NOMO-1 treated with DMSO at 0.1 percent for 48 hours (cell line): ENCODE measurements at regions not wholly inside any gene's neighbourhood (a gene's known extent, or its start where the extent isn't known, plus 50 kb on each side); places are given as distances from the start of the nearest gene placed in this dataset.
"Not testable (repeated sequence)": the region's sequence is repeated elsewhere in the genome, so short reads cannot be mapped to it uniquely, and the experiment has no call there.

ENCODE experiments used
- DNase-seq: peaks from one replicate; lab custom pipeline; 2025; ENCODE audit not compliant: unreplicated experiment; lab: John Stamatoyannopoulos, UW

DNA sequence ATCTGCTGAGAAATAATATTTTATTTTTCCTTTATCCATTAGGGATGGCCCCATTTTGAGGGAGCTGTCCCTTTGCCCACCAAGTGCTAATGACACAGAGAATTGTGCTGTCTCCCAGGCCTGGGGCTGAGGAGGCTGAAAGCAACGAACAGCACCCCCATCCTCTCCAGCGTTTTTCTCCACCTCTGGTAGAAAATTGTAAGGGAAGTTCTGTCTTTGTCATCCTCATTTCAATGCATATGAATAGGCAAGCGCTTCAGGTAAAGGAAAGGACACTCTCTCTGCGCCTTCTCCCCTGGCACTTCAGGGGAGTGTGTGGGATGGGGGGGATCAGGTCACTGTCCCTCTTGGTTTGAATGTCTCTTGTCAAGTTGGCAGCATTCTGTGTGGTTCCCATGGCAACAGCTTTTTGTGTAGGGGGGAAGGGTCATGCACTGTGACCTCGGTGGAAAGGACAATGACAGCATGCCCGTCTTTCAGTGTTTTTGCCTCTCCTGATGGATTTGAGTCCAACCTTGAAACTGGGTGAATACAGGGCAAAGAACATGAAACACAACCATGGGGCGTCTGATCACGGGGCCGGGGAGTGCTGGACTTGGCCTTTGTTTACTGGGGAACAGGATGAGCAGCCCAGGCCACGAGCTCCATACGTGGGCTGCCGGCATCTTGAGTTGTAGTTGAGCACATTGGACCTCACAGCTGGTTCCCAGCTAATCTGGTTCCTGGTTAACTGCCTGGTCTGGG, 230.2 kb downstream of the VRK1 start:
- no peak for DNase-seq

DNA sequence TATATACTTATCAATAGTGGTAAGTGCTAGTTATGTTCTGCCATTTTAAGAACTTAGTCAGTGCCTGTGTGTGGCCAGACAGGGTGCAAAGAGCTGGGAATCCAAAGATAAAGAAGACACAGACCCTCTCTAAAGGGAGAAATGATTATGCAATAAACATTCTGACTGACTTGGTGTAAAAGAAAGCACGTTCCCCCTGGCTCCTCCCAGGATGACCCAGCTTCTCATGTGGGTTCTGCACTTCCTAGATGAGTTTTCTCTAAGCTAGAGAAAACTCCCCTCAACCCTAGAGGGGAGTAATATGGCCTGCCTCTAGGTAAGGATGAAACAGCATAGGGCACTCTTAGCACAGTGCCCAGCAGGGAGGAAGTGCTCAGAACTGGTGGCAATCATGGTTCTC, 231.2 kb downstream of the VRK1 start:
- DNase-seq = peak; percentile 22

DNA sequence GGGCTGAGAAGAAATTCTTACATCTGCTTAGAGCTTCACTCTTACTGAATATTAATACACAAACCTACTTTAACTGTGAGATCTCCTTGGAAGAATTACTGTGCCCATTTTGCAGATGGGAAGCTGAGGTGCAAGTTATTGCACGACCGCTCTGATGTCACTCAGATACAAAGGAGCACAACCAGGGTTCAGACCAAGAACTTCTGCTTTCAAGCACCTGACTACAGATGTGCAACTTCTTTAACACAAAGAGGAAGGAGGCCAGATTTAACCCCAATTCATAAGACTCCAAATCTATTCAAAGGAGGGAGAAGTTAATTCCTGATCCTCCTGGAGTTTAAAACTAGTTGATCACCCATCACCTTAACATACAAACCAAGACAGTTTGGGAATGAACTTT, 232.6 kb downstream of the VRK1 start:
- no peak for DNase-seq

DNA sequence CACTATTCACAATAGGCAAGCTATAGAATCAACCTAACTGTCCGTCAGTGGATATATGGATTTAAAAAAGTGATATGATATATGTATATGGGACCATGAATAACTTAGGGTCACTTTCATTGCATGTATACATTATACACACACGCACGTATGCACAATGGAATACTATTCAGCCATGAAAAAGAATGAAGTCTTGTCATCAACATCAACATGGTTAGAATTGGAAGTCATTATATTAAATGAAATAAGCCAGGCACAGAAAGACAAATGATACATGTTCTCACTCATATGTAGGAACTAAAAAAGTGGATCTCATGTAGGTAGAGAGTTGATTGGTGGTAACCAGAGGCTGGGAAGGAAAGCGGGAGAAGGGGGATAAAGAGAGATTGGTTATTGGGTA, 234.3 kb downstream of the VRK1 start:
- no peak for DNase-seq

DNA sequence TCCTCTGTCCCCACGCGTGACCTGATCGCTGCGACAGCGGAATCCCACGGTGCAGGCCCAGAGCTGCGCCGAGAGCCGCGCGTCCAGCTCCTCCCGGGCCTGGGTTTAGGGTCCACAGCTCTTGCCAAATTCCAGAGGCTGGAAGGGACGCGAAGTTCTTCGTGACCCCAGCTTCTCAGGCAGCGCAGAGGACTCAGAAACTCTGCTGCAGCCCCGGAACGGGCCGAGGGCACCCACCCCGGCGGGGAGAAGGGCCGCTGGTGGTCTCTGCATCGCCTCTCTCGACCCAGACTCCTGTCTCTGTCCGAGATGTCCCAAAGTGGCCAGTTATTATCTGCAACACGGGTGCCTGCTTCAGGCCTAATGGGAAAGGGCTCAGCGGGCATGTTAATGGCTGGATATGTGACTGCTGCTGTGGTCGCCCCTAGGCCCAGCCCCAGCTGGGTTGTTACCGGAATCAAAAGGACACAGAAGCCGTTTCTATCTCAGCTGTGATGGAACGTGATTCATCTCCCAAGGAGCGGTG, 236.4 kb downstream of the VRK1 start:
- no peak for DNase-seq

DNA sequence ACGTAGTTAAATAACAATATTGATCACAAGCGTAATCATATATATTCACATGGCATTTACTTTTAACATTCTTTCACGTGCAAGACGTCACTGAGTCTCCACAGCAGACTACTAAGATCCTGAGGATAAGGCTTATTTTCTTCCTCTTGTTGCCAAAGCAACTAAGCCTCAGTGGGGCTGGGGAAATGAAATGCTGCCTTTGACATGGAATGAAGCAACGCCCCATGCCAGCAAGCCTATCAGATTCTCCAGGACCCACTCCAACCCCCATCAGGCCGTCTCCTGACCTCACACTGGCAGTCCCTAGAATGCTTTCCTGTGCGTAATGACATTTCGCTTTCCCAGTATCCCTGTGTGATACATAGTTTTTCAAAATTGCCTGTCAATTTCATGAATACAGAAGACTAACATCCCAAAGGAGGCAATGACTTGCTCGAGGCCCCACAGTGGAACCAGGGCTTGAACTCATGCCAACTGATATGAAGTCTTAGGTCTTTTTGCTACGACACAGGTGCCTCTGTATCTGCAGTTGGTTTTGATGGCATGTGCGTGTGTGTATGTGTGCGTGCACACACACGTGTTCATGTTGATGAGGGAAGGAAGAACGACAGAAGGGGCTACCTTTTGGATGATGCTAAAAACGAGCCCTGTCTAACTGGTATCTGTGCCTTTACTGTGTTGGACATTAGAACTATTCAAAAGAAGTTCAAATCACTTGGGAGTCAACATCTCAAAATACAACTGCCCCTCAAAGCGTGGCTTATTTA, 239.1 kb downstream of the VRK1 start:
- DNase-seq = no peak

DNA sequence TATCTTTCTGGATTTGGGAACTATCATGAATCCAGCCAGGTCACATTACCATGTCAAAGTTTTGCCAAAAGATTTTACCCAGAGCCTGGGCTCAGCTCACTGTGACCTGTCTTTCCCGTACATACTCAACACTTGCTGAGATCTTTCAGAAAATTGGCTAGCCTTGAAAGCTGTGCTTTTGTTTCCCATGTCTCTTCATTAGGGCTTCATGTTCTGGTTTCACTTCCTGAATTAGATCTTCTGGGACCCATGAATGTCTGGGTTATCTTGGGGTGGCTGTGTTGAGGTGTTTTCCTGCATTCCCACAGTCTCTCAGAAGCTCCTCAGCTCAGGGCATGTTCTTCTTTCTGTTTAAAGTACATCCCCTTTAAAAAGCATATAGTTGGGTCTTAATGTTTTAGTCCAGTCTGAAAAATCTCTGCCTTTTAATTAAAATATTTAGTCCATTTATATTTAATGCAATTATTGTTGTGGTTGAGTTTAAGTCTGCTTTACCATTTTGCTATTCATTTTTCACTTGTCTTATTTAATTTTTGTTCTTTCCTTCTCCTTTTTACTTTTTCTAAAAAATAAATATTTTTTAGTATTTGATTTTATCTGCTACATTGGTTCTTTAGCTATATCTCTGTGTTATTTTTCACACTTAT, 242.7 kb downstream of the VRK1 start:
- DNase-seq = no peak

DNA sequence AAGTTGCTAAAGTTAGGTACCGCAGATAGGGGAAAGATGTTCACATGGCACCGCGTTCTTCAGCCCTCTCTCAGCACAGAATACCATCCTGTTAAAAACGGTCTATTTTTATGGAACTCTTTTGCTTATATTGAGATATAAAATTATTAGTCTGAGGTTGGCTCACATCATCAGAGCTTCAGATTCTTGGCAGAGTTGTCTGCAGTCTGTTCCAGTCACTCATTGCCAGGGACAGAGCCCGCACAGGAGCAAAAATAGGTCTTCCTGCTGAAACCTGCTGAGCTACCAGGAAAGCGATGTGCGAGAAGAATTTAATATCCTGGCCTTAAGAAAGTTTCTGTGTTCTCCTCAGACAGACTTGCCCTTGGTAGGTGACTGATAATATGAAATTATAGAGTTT, 249.8 kb downstream of the VRK1 start:
- no peak for DNase-seq

DNA sequence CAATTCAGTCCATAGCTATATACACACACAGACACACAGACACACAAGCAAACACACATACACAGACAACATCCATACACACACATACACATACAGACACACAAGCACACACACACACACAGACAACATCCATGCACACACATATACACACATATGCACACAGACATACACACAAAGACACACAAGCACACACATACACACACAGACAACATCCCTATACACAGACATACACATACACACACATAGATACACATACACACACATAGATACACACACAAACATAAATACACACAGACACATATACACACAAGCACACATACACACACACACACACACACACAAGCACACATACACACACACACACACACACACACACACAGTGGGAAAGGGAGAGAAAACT, 254.8 kb downstream of the VRK1 start:
- DNase-seq = no peak

DNA sequence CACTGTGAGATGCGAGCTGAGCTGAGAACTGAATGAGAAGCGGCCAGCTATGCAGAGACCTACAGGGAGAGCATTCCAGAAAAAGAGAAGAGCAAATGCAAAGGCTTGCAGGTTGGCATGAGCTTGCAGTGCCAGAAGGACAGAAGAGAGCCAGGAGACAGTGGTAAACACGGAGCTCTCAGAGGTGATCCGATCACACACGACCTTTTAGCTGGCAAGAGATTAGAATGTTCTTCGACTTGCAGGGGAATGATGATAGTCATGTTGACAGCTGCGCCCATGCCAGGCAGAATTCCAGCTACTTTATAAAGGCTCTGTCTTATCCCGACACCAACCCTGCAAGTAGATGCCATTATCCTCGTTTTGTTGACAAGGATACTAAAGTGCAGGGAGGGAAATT, 256.8 kb downstream of the VRK1 start:
- no peak for DNase-seq

DNA sequence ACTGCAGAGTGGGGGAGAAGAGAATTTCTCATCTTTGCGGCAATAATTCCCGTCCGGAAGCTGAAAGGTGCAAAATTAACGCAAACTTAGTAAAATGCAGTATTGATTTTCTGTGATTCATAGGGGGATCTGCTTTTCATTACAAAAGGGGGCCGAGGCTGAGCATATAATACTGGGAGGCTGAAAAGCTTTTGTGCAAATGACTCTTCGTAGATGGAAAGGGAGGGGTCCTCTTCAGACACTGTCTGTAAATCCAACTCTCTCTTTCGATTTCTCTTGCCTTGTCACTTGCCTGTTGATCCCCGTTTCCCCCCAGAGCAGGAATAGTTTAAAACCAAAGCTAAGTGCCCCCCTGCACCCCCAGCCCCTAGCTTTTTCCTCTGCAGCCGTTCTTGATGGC, 258.2 kb downstream of the VRK1 start:
- no peak for DNase-seq

DNA sequence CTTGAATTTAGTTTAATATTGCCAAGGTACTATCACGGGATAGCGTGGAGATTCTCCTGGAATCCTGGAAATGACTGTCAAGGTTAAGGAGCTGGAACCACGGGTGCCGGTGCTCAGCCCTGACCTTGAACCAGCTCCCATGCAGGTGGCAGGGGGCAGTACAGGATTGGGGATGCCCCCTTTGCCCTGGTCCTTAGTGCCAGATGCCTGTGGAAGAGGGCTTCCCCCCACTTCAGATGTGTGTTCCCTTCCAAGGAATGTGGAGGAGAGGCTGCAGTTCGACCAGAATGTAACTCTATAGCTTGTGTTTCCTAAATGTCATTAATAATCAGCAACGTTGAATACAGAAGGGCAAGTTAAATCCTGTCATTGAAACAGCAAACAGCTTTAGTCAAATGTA, 258.9 kb downstream of the VRK1 start:
- DNase-seq = no peak

DNA sequence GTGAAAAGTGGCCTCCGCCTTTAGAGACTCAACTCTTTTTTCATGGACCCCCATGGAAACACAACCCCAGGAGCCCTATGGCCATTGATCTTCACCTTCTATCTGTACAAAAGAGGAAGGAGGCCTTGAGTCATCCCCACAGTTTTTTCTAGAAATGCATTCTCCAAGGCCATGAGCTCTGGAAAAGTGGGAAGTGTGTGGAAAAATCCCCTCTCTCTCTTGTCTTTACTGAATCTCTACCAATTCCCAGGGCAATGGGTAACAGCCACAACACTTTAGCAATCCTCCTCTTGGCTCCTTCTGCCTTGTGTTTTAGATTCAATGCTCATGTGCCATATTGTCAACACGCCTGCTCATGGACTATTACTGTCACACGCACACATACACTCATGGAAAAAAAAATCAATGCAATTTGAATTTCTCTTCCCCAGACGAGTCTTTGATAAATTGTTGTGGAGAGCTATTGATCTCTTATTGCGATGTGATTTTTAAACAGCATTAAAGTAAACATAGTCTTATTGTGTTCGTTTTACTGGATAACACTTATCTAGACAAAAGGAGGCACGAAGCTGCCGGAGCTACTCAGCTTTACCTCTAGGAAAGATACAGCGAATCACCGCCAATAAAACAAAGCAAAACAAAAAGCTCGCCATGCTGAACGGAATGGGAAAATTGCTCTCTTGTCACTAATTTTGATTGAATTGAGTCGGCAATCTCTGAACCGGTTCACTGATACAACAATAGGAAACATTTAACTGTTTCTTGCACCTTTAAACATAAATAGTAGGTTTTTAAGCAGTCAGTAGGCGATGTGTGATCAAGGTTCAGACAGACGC, 260.3 kb downstream of the VRK1 start:
- DNase-seq = no peak

DNA sequence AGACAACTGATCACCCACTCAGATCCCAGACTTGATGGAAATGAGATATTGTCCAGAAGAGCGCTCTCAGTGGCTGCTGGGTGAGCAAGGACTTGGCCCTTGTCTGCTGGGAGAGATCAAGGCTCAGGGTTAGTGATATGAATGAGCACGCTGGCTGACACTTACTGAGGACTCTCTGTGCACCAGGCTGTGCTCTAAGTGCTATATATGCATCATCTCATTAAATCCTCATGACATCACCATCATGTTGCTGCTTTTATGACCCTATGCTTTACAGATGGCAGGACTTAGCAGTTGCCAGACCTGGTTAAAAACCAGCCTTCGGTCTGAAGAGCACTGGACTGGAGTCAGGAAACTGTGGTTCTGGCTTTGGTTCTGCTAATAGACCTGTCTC, 260.9 kb downstream of the VRK1 start:
- DNase-seq = no peak

DNA sequence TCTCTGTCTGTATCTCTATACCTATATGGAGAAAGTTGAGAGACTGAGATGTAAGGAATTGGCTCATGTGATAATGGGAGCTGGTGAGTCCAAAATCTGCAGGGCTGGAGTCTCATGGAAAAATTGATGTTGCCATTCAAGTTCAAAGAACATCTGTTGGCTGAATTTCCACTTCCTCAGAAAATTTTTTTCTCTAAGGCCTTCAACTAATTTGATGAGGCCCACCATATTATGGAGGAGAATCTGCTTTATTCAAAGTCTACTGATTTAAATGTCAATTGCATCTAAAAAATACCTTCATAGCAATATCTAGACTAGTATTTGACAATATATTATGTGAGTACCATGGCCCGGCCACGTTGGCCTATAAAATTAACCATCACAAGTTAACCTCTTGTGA, 261.4 kb downstream of the VRK1 start:
- DNase-seq = no peak

DNA sequence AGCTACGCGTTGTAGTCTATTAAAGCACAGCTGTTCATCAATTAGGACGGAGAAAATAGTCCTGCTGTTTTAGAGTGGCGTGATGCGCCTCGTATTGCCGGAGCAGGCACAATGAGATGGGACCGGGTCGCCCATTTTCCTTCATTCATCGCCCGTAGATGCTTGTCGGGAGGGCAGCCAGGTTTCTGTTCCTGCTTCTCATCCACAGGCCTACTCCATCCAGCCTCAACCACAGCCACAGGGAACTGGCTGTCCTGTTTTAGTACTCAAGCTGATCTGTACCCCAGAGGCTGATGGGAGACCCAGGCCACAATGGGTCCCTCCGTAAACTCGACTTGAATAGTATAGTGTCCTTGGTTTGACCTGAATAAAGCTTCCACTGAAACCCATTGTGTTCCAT, 264.0 kb downstream of the VRK1 start:
- no peak for DNase-seq

DNA sequence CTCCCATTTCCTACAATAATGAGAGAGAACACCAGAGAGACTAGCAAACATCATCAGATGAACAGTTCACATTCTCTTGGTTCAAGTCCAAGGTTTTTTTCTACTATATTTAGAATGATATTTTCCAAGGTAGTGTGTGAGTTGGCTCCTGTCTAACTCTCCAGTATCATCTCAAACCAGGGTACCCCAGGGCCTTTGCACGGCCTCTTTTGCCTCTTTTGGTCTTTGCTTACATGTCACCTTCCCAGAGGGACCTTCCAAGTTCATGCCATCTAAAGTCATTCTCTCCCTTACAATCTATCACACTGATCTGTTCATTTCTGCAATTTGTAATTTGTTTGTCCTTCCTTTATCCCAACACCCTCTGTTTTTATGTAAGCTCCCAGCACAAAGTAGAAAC, 264.5 kb downstream of the VRK1 start:
- DNase-seq = no peak

DNA sequence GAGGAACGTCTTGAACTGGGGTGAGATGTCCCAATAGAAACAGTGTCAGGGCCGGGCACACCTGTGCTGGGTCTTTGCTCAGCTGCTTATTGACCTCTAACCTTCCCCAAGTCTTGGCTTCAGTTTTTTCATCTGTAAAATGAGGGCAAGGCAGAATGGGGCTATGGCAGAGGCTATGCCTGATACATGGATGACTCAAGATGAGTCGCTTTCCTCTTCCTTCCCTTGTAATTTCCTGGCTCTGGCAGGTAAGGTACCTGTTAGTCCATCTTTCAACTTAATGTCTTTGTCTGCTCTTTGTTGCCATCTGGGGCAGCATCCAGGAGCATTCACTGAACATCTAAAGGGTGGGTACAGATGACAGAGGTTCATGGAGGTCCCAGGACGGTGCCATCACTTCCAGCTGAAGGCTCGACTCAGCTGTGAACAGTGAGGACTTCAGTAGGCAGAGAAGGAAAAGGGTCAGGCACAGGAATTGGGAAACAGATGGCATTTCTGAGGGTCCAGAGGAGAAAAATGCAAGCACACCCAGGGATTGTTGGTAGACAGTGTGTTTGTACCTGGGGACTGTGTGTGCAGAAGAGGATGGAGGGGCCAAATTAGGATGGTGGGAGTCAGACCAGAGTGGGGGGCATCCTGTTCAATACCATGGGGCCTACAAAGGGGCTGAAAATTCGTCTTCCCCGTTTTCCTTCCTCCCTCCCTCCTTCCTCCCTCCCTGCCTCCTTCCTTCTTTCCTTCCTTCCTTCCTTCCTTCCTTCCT, 268.3 kb downstream of the VRK1 start:
- DNase-seq = no peak

DNA sequence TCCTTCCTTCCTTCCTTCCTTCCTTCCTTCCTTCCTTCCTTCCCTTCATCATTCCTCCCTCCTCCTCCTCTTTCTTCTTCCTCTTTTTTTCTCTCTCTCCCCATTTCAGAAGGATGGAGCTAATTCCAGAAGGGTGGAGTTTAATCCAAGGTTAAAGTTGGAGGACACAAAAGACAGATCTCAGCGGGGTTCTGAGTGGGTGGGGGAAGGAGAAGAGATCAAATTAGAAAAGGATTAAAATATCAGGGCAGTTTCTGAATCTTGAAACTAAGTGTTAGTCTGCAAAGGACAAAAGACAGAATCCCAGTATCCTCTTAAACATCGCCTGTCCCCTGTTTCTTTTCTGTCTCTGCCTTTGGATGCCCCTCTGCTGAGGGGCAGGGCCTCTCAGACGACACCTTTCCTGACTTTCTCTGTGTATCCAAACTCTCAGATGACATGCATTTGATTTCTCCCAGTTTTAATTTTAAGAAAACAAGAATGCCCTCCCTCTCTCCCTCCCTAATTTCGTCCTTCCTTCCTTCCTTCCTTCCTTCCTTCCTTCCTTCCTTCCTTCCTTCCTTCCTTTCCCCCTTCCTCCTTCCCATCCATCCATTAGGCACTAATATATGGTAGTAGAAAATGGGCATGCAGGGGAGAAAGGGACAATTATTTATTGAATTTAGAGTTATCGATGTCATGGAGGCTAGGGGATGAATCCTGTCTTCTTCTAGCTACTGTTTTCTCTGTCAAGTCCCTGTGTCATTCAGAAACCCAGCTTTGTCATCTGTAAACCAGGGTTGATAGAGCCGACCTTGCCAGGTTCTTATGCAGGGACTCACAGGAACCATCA, 269.1 kb downstream of the VRK1 start:
- DNase-seq = no peak

DNA sequence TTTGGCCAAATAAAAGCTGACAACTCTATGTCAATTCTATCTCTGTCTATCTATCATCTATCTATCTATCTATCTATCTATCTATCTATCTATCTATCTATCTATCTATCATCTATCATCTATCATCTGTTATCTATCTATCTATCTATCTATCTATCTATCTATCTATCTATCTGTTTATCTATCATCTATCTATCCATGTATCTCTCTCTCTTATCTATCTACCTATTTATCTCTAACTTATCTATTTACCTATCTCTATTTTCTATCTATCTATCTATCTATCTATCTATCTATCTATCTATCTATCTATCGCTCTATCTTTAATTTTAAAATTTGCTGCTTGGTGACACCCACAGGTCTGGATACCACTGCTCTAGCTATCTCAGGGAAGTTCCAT, 271.1 kb downstream of the VRK1 start:
- DNase-seq = not testable (repeated sequence)
